SK-N-MC (cell line): ENCODE measurements at regions not wholly inside any gene's neighbourhood (a gene's known extent, or its start where the extent isn't known, plus 50 kb on each side); places are given as distances from the start of the nearest gene placed in this dataset.

Experiments
- EZH2 ChIP-seq: fragments of 200-600 bp; sonication (generic); IDR thresholded peaks from one replicate; pipeline ENCODE4 v1.6.1; 2017; ENCODE audit warnings: antibody characterized with exemption
- FOXP2 ChIP-seq: optimal IDR thresholded peaks from 2 replicates; pipeline ENCODE3; 2011; ENCODE audit warnings: mild to moderate bottlenecking, moderate library complexity; ENCODE audit not compliant: insufficient read depth; ENCODE audit errors: extremely low read length, control extremely low read depth
- POLR2AphosphoS5 ChIP-seq: IDR thresholded peaks from 2 replicates; pipeline ENCODE4 v1.6.1; 2012; ENCODE audit warnings: mild to moderate bottlenecking, low read depth, low read length, borderline replicate concordance

DNA sequence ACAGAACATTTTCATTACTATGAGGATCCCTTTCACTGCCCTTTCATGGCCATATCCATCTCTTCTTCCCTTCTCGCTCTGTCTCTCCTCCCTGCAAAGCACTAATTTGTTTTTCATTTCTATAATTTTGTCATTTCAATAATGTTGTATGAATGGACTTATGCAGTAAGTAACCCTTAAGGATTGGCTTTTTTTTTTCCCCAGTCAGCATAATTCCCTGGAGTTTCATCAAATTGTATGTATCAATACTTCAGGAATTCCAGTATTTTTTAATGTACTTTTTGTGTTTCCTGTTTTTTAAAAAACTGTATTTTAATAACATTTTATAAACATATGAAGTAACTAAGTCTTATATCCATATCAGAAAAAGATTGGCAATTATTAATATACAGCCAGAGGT is 1016.0 kb upstream of the SEMA6D start:
- TF ChIP-seq POLR2AphosphoS5 (no peak), EZH2 (no peak), FOXP2 (no peak)
